ENCODE measurements at regions not wholly inside any gene's neighbourhood (a gene's known extent, or its start where the extent isn't known, plus 50 kb on each side); places are given as distances from the start of the nearest gene placed in this dataset.

DNA sequence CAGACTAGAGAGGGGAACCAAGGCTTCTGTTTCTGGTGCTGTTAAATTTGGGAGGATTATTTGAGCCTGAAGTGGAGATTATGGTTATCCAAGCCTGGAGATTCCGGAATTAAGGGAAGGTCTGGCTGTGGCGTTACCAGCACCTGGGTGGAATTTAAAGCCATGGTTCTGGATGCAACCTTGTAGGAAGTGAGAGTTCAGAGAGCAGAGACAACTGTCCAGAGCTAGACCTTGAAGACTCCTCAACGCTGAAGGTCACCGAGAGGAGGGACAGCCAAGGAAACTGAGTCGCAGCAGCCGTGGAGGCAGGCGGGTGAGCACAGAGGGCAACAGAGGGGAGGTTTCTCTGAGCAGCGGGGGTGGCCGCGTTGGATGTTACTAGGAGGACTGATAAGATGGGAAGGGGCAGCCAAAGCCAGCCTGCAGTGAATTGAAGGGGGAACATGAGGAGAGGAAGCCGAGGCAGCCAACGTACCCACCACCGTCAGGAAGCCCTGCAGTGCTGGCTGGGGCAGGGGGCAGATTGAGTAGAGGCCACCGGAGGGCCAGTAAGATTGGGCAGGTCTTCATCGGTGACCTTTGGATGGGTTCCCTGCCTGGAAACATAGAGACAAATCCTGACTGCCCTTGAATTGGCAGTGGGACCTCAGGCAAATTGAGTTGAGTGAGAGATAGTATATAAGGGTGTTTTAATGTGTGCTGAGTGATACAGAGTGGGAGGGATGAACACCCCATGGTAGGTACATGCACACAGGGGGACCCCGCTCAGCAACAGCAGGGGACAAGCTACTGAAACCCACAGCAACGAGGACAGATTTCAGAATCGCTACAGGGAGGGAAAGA is 90.3 kb downstream of the SNX5 start:
- ATAC-seq (replicated peaks) (peak in 1 of 2 donors; percentile 49), DNase-seq (no peak)
- peak overlapping the region; percentile 54 to 60 for H3K4me3 Mint-ChIP-seq
- no peaks in the 10 kb centered on the region for H3K27me3 Mint-ChIP-seq
- peaks cover 46 to 82% of the 10 kb centered on the region in 2 donors for H3K4me1 Mint-ChIP-seq
- H3K36me3 Mint-ChIP-seq, result no peaks in the 10 kb centered on the region
- H3K9me3 Mint-ChIP-seq, result no peaks in the 10 kb centered on the region
- peak overlapping the region; percentile 82 for H3K27ac Mint-ChIP-seq

DNA sequence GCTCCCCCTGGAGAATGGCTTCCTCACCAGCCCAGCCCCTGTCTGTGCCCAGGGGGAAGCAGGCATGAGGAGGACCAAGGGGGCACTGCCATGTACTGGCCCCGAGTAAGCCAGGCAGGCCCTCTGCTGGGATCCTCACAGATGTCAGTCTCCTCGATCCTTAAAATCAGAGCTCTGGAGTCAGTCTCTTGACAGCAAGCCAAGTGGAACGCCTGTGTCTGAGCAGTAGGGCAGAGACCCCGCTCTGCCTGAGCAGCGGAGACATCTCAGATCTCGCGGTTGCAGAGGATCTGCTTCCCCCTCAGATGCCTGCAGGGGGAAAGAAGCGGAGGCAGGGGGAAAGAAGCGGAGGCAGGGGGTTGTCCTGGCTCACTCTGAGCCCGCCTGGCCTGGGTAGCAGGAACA is 92.6 kb downstream of the SNX5 start:
- Mint-ChIP-seq H3K27me3 (no peaks in the 10 kb centered on the region), H3K9me3 (no peaks in the 10 kb centered on the region)

DNA sequence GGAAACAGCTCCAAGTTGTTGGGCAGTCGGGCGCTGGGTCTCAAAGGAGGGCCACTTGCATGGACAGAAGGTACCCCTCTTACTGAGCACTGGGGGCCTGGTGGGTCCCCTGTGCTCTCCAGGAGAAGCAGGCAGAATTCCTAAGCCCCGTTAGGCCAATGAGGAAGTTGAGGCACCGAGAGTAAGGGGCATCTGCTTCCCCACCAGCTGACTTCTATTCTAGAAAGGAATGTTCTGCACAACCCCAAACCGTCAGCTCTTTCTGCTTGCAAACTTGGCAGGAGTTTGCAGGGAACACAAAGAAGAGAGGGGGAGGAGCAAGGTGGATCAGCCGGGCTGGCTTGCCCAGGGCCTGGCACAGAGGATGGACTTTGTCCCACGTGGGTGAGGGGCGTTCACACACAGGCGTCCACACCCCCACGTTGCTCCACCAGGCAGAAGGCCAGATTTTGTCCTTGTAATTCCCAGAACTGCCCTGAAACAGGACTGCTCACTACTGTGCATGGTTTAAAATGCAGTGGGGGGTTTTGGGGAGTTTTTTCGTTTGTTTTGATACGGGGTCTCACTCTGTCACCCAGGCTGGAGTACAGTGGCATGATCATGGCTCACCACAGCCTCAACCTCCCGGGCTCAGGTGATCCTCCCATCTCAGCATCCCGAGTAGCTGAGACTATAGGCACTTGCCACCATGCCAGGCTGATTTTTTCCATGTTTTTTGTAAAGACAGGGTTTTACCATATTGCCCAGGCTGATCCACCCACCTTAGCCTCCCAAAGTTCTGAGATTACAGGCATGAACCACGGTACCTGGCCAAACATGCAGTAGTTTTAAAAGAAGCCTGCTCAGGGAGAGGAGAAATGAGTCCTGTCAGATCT is 93.3 kb downstream of the SNX5 start:
- Mint-ChIP-seq H3K4me3 (no peak overlapping the region), H3K4me1 (peaks cover 42 to 81% of the 10 kb centered on the region in 2 donors), H3K36me3 (no peaks in the 10 kb centered on the region), H3K27me3 (no peaks in the 10 kb centered on the region), H3K9me3 (no peaks in the 10 kb centered on the region), H3K27ac (peak overlapping the region; percentile 33)
- DNase-seq (no peak), ATAC-seq (replicated peaks) (no peak)

More for the DNA sequence above, 92.6 kb downstream of the SNX5 start:
- no peak for DNase-seq
- Mint-ChIP-seq H3K4me3 (peak overlapping the region; percentile 18 to 28), H3K36me3 (no peaks in the 10 kb centered on the region), H3K4me1 (peaks cover 42 to 84% of the 10 kb centered on the region in 2 donors), H3K27ac (peak overlapping the region; percentile 48)
- peak in 1 of 2 donors; percentile 2 for ATAC-seq (replicated peaks)

DNA sequence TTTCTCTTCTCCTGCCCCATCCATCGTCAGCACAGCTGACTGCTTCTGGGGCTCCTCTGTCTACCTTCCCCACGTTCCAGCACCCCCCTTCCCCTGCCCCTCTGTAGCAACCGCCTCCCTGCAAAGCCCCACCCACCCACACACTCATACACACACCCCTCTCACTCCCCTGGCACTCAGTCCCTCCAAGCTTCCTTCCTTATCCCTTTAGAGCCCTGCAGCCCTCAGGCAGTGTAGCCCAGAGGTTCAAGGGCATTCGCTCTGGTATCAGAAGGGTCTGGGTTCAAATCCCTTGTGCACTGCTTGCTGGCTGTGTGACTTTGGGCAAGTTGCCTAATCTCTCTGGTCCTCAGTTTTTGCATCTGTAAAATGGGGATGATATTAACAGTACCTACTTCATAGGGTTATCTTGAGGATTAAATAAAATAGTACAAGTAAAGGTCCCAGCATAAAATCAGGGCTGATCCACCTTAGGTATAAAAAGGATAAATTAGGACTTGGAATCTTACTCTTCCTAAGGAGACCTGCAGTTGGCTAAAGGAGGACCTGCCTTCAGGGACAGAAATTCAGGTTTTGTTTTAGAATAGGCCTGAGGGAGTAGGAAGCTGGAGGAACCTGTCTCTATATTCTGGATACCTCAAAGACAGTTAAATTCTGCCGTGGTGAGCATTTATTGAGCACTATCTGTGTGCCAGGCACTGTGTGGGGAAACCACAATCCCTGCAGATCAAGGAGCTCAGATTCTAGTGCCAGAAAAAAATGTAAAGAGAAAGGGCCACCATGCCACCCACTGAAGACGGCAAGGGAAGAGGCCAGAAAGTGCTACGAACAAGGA is 94.1 kb downstream of the SNX5 start:
- Mint-ChIP-seq H3K9me3 (no peaks in the 10 kb centered on the region), H3K27me3 (peaks cover 0 to under 1% of the 10 kb centered on the region in 2 donors), H3K4me1 (peaks cover 42 to 73% of the 10 kb centered on the region in 2 donors), H3K4me3 (no peak overlapping the region), H3K27ac (peak overlapping the region; percentile 33), H3K36me3 (no peaks in the 10 kb centered on the region)
- DNase-seq (no peak), ATAC-seq (replicated peaks) (peak in 1 of 2 donors; percentile 5)

DNA sequence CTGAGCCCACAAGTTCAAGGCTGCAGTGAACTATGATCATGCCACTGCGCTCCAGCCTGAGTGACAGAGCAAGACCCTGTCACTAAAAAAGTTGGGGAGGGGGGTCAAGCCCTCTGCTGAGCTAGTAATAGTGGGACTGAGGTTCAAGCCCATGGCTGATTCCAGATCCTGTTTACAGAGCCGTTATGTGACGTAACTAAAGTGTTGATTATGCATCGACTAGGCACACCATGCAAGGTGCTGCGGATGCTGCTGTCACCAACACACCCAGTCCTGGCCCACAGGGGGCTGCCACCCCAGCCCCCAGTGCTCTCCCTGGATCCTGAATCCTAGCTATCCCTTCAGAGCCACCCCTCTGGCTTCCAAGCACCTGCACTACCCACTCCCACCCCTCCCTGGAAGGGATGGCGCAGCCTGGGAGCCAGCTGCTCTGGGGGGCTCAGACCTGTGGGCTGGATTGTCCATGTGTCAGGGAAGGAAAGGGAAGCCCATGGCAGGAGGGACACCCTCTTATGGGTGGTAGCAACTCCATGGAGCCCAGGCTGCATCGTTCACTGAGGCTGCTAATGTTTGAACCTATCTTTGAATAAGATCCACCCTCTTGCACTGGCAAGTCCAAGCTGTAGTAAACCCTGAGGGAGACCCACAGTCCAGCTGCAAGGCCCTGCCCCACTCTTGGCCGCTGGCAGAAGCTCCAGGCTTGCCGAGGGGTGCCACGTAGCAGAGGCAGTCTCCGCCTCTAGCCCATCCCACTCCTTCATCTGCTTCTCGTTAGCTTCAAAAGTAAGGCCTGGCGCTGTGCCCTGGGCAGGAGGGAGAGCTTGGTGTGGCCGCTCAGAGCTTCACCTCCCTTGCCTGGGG is 95.0 kb downstream of the SNX5 start:
- peak; percentile 40 to 54 for ATAC-seq (replicated peaks)
- no peak overlapping the region for H3K4me3 Mint-ChIP-seq
- H3K4me1 Mint-ChIP-seq, result peaks cover 37 to 64% of the 10 kb centered on the region in 2 donors
- H3K36me3 Mint-ChIP-seq, result no peaks in the 10 kb centered on the region
- H3K27me3 Mint-ChIP-seq, result peaks cover 0 to 5% of the 10 kb centered on the region in 2 donors
- no peak for DNase-seq
- H3K9me3 Mint-ChIP-seq, result no peaks in the 10 kb centered on the region
- H3K27ac Mint-ChIP-seq, result no peak overlapping the region

DNA sequence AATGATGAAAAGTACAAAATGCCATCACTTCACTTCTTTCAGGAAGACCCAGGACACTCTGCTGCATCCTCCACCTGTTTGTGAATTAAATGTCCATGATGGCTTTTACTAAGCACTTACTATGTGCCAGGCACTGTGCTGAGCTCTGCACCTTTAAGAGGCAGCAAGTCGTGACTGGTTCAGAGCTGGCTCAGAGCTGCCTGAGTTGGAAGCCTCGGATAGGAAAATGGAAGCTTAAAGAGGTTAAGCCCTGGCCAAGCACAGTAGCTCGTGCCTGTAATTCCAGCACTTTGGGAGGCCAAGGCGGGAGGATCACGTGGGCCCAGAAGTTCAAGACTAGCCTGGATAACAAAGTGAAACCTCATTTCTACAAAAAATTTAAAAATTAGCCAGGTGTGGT is 95.6 kb downstream of the SNX5 start:
- Mint-ChIP-seq H3K4me3 (no peak overlapping the region), H3K27ac (no peak overlapping the region), H3K36me3 (no peaks in the 10 kb centered on the region), H3K4me1 (peaks cover 30 to 57% of the 10 kb centered on the region in 2 donors), H3K27me3 (peaks cover 5% of the 10 kb centered on the region in 2 donors), H3K9me3 (no peaks in the 10 kb centered on the region)
- ATAC-seq (replicated peaks) (no peak), DNase-seq (no peak)

DNA sequence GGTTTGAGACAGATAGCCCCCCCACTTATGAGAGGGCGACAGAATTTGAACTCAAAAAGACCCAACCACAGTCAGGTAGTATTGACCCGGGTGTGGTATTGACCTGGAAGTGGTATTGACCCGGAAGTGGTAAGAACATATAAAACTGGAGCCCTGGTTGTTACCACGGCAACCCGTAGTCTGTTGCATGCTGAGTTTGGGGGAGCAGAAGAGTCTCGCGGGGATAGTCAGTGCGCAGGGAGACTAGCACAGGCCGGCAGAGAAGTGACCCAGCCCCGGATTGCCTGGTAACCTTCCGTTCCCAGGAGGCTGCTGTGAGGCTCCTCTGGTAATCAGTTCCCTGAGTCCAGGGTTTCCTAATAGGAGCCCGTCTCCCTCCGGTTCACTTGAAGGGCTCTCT is 96.2 kb downstream of the SNX5 start:
- no peak overlapping the region for H3K27ac Mint-ChIP-seq
- ATAC-seq (replicated peaks) (no peak), DNase-seq (no peak)
- no peak overlapping the region for H3K4me3 Mint-ChIP-seq
- peaks cover 5% of the 10 kb centered on the region in 2 donors for H3K27me3 Mint-ChIP-seq
- H3K9me3 Mint-ChIP-seq, result no peaks in the 10 kb centered on the region
- H3K36me3 Mint-ChIP-seq, result no peaks in the 10 kb centered on the region
- peaks cover 25 to 52% of the 10 kb centered on the region in 2 donors for H3K4me1 Mint-ChIP-seq

DNA sequence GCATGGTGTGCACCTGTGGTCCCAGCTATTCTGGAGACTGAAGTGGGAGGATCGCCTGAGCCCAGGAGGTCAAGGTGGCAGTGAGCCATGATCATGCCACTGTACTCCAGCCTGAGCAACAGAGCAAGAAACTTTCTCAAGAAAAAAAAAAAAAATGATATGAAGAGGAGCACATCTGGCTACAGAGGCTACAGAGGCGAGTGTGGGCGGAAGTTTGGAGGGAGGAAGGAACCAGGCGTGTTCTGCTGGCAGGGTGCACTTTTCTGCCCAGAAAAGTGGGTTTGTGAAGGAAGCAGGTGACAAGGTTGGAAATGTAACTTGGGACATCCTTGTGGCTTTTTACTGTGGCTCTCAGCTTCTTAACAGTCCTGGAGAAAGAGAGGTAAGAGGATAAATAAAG is 96.7 kb downstream of the SNX5 start:
- DNase-seq (no peak), ATAC-seq (replicated peaks) (peak; percentile 31 to 37)
- peaks cover 5% of the 10 kb centered on the region in 2 donors for H3K27me3 Mint-ChIP-seq
- H3K9me3 Mint-ChIP-seq, result no peaks in the 10 kb centered on the region
- H3K36me3 Mint-ChIP-seq, result no peaks in the 10 kb centered on the region
- no peak overlapping the region for H3K4me3 Mint-ChIP-seq
- H3K27ac Mint-ChIP-seq, result peak overlapping the region; percentile 76
- H3K4me1 Mint-ChIP-seq, result peaks cover 19 to 47% of the 10 kb centered on the region in 2 donors

DNA sequence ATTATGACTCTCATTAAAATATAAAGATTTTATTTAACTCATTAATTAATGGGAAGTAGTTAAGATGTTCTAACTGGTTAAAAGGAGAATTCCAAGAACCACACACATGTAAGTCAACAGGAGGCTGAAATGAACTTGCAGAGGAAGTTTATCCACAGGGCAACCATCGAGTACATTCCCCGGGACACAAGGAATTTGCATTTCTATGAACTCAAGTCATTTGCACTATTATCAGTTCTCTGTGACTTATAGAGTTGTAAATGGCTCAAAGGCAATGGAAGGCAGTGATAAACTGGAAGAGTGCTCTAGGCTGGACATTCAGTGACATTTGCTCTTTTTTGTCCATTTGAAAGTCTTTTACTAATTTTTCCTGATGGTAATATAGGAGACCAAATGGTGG is 97.4 kb downstream of the SNX5 start:
- no peak for ATAC-seq (replicated peaks)
- no peak overlapping the region for H3K4me3 Mint-ChIP-seq
- H3K36me3 Mint-ChIP-seq, result no peaks in the 10 kb centered on the region
- peaks cover 5% of the 10 kb centered on the region in 2 donors for H3K27me3 Mint-ChIP-seq
- no peaks in the 10 kb centered on the region for H3K9me3 Mint-ChIP-seq
- no peak for DNase-seq
- H3K4me1 Mint-ChIP-seq, result peaks cover 14 to 40% of the 10 kb centered on the region in 2 donors
- H3K27ac Mint-ChIP-seq, result no peak overlapping the region

DNA sequence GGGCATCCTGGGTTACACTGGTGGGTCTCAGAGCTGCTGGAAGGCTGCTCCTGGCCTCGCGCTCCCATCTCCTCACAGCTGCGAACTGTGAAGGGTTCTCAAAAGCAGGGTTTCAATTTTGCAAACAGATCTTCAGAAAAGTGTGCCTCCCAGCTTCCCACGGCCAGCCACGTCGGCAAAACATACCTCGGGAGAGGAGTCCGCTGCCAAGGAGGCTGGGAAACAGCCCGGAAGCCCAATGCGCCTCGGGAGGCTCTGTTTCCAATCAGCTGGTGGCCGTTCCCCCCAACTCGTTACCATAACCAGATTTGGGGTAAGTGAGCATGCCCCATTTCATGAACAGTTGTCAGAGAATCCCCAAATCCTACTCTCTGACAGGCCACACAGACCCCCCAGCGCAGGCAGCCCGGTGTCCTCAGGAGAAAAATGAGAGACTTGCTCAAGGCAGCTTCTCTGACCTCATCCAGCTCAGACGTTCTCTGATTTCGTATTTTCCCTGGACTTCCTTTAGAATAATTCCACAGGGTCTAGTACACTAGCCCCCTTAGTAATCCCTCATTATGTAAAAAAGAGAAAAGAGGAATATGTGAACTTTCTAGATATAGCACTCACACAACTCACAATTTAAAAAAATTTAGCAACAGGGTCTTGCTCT is 98.4 kb downstream of the SNX5 start:
- Mint-ChIP-seq H3K27me3 (peaks cover 5% of the 10 kb centered on the region in 2 donors), H3K4me1 (peaks cover 11 to 32% of the 10 kb centered on the region in 2 donors), H3K9me3 (no peaks in the 10 kb centered on the region), H3K27ac (no peak overlapping the region), H3K36me3 (no peaks in the 10 kb centered on the region), H3K4me3 (no peak overlapping the region)
- DNase-seq (no peak), ATAC-seq (replicated peaks) (no peak)

DNA sequence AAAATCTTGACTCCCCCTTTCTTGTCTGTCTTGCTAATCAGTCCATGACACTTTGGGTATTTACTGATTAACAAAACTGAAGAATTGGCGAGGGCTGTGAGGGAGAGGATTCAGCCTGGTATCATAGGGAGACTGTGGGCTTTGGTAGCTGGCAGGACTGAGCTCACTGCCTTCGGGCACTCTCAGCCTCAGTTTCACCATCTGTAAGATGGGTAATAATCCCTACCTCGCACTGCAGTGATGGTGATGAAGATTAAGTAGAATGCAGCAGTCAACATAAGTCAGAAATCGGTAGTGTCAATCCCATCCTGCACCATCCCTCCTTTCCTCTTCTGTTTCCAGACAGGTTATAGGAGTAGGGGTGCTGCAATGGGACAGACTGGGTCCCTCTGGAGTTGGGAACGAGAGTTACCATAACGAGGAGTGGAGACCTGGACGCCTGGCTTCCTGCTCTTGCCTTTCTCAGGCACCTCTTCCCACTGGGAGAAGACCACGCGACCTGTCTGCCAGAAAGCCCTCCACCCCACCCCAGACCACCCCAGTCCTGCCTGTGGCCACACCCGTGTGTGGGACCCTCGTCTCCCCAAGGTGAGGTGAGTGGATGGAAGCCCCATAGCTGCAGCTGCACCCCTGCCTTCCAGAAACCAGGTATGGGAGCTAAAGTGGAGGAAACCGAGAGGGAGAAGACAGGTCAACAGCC is 99.1 kb downstream of the SNX5 start:
- Mint-ChIP-seq H3K4me1 (peaks cover 11 to 30% of the 10 kb centered on the region in 2 donors), H3K36me3 (no peaks in the 10 kb centered on the region), H3K4me3 (no peak overlapping the region), H3K9me3 (no peaks in the 10 kb centered on the region), H3K27ac (peak overlapping the region; percentile 67), H3K27me3 (peaks cover 5% of the 10 kb centered on the region in 2 donors)
- ATAC-seq (replicated peaks) (no peak), DNase-seq (no peak)

DNA sequence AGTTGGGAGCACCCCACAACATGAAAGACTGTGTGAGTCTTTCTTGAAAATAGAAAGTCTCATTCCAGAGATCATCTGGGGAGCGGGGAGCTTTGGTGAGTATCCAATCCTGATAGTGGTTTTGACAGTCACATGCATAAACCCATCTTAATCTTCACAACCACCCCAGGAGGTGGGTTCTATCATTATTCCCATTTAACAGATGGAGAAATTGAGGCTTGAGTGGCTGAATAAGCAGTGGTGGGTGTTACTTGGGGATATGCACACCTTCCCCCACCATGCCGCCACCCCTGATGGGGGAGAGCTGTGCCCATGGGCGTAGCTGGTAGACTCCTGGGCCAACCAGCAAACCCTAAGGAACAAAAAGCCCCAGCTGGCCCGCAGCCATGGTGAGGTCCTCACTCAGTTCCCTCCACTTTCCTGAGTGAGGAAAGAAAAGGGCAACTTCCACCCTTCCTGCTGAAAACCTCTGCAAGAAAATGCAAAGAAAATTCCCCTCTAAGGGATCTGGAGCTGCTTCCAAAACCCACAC is 99.8 kb downstream of the SNX5 start:
- no peak overlapping the region for H3K27ac Mint-ChIP-seq
- DNase-seq, result no peak
- H3K27me3 Mint-ChIP-seq, result peaks cover 5% of the 10 kb centered on the region in 2 donors
- H3K36me3 Mint-ChIP-seq, result no peaks in the 10 kb centered on the region
- no peak overlapping the region for H3K4me3 Mint-ChIP-seq
- H3K4me1 Mint-ChIP-seq, result peaks cover 9 to 24% of the 10 kb centered on the region in 2 donors
- ATAC-seq (replicated peaks), result no peak
- H3K9me3 Mint-ChIP-seq, result no peaks in the 10 kb centered on the region

Measured in stimulated activated naive B cell treated with anti-CD40 and anti-IgM and Interleukin-4, amounts not matched to agents 10 μg/mL and 1 μg/mL and 100 μg/mL, for 72 hours (primary cell).